EL (cell line): ENCODE measurements at regions not wholly inside any gene's neighbourhood (a gene's known extent, or its start where the extent isn't known, plus 50 kb on each side); places are given as distances from the start of the nearest gene placed in this dataset.

ENCODE experiments used
- DNase-seq: peaks from one replicate; pipeline ENCODE4 v3.0.0-alpha.2; 2016

DNA sequence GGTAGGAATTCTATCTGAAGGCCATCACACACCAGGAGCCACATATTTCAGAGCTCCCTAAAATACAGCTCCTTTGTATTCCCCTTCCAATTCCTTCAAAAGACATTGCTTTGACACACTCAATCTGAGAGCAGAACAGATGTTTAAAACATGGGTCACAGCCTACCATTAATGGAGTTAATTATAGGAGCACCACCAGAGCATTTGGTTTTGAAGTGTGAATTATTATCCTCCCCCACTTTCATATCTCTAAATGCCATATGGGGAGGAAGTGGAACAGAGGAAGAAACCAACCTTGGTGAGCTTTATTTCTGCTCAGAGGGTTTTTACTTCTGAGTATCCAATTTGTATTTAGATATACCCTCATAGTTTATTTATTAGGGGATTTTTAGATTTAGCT lies 50.7 kb upstream of the TNFRSF21 start:
- DNase-seq, result no peak

DNA sequence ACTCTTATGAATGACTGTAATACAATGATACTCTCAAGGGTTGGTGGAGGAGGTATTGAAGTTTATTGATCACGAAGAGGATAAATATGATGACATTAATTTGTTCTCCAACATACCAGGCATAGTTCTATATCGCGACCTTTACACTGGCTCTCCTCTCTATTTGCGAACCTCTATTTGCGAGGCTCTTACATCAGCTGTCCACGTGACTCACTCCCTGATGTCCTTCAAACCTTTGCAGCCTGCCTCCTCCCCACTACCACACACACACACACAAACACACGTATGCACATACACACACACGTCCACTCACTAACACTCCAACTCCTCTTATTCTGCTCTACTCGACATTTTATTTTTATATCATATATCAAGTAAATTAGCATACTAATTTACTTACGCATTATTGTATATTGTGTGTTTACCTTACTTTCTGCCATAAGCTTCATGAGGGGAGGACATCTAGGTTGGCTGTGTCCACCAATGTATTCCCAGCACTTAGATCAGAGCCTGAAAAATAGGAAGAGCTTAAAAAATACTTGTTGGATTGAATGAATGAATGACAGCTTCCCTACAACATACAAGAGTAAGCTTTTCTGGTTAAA lies 53.3 kb upstream of the TNFRSF21 start:
- no peak for DNase-seq

DNA sequence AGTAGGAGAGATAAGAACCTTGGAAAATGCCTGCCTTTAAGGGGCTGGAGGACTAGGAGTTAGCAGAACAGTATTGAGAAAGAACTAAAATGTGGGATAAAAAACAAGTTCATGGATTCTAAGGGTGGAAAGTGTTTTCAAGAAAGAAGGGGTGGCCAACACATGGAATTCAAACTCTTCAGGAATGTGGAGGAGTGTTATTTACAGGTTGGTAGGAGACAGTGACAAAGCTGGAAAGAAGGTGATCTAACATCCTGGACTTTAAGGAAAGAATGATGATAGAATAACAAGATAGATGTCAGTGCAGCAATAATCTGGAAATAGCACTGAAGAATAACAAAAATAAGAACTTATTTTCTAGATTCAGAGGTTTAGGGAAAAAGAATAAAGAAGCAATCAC lies 54.0 kb upstream of the TNFRSF21 start:
- no peak for DNase-seq

DNA sequence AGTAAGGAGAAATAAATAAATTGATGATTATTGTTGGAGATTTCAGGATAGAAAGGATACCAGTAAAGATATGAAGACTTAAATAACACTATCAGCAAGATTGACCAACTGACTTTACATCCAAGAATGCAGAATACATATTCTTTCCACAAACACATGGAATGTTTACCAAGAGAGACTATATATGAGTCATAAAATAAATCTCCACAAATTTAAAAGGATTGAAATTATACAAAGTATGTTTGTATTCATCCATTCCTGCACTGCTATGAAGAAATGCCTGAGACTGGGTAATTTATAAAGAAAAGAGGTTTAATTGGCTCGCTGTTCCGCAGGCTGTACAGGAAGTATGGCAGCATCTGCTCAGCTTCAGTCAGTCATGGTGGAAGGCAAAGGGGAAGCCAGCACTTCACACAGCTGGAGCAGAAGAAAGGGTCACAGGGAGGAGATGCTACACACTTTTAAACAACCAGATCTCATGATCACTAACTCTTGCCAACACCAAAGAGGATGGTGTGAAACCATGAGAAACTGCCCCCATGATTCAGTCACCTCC lies 56.7 kb upstream of the TNFRSF21 start:
- no peak for DNase-seq

DNA sequence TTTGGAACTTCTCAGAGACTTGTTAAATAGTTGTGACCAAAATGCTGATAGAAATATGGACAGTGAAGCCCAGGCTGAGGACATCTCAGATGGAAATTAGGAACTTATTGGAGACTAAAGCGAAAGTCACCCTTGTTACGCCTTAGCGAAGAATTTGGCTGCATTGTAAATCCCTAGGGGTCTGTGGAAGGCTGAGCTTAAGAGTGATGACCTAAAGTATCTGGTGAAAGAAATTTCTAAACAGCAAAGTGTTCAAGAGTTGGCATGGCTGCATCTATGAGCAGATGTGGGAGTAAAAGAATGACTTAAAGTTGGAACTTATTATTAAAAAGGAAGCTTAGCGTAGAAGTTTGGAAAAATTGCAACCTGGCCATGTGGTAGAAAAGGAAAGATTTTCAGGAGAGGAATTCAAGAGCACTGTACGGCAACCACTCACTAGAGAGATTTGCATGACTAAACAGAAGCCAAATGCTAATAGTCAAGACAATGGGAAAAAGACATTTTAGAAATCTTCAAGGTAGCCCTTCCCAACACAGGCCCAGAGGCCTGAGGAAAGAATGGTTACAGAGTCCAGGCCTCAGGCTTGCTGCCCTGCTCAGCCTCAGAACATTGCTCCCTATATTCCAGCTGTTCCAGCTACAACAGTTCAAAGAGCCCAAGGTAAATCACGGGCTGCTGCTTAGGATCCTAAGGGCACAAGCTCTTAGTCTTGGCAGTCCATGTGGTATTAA lies 61.6 kb upstream of the TNFRSF21 start:
- no peak for DNase-seq

DNA sequence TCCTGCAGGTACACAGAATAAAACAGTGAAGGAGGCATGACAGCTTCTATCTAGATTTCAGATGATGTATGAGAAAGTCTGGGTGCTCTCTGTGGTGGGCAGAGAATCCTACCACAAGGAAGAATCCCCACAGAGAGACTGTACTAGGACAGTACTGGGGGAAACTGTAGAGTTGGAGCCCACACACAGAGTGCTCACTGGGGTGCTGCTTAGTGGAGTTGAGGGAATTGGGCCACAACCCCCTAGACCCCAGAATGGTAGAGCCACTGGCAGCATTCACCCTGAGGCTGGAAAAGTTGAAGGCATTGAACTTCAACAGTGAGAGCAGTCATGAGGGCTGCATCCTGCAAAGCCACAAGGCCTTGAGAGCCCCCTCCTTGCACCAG lies 62.2 kb upstream of the TNFRSF21 start:
- DNase-seq, result no peak

DNA sequence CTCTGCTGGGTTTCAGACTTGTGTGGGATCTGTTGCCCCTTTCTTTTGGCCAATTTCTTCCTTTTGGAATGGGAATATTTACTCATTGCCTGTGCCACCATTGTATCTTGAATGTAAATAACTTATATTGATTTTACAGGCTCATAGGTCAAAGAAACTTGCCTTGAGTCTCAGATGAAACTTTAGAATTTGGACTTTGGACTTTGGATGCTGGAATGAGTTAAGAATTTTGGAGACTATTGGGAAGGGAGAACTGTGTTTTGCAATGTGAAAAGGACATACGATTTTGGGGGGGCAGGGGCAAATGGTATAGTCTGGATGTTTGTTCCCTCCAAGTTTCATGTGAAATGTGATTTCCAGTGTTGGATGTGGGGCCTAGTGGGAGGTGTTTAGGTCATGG lies 62.6 kb upstream of the TNFRSF21 start:
- no peak for DNase-seq

DNA sequence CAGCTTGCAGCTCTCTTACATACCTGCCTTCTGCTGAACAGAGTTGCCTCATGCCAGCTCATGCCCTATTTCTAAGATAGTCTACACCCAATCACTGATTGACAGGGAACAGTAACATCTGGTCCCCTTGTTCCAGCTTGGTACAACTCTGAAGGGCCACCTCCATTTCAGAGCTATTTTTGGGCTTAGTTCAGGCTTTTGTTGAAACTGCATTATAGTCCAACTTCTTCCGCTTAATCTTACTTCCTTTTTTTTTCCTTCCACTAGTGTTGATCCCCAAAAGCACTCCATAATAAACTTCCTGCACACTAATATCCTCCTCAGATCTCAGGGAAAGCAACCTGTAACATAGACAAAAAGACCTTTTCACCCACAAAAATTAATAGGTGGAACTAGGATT lies 65.7 kb upstream of the TNFRSF21 start:
- DNase-seq, result no peak

DNA sequence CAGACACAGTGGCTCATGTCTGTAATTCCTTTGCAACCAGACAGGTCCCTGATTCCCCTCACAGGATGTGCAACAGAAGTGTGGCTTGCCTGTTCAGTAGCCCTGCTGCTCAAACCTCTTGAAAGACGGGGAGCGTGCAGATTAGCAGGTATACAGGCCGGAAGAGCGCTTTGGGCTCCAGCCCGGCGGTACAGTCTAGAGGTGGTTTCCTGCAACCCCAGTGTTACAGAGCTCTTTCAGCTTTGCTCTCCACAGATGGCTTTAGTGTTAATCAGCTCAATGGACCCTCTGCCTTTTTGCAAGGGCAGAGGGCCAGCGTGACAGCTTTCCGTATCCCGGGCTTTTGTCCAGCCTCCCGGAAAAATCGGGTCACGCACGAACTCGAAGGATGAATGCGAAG lies 67.2 kb upstream of the TNFRSF21 start:
- DNase-seq, result no peak

DNA sequence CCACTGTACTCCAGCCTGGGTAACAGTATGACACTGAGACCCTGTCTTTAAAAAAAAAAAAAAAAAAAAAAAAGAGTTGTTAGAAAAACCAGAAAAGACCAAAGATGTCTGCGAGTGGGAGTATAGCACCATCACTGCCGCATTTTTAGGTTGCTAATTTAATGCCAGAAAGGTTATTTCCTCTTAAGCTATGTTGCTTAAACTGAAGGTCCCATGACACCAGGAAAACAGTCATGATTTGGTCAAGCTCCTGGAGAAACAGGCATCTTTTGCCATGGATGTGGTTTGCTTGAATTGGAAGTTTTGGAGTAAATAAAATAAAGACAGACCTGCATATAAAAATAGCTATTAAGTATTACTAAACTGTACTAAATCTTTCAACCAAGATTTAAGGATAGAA lies 68.3 kb upstream of the TNFRSF21 start:
- no peak for DNase-seq

DNA sequence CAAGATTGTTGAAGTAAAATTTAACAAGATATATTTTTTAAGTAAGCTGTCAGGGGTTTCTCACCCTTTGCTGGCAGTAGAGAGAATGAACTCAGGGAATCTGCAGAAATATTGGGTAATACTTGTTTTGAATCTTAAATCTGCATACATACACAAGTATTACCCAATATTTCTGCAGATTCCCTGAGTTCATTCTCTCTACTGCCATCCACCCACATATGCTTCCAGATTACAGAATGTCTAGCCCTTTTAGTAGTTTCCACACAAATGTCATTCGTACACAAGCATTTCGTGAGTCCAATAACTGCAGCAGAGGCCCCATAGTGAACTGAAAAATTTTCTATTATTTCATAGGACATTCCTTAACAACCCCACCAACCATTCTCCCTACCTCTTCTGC lies 69.6 kb upstream of the TNFRSF21 start:
- no peak for DNase-seq

DNA sequence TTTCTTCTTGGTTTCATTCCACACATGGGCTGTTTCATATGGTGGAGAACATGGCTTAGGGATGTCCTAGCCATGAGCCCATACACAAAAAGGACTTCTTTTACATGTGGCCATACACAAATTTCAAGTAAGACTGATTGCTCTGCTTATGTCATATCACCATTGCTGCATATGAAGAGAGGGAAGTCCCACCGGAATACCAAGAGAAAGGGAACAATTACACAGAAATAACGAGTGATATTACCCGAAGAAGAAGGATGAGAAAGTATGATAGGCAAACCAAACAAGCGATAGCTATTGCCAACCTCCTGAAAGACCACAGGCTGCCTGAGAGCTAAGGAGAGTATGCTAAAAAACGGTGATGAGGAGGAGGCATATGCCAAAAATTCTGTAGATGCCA lies 70.5 kb upstream of the TNFRSF21 start:
- DNase-seq, result no peak

DNA sequence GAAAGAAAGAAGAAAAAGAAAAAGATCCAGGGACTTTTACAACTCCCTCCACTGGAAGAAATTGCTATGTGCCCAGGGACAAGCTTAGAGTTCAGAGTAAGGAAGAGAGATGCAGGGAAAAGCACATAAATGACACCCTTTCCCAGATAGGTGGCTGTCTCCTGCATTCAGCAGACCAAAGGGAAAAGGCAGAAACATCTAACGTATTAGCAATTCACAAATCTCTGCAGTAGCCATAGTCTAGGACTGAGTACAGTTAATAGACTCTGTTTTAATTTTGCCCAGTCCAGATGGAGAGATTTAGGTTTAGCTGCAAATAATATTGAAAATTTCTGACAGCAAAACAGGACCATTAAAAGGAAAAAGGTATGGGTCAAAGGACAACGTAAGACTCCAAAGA lies 71.3 kb upstream of the TNFRSF21 start:
- DNase-seq, result no peak

DNA sequence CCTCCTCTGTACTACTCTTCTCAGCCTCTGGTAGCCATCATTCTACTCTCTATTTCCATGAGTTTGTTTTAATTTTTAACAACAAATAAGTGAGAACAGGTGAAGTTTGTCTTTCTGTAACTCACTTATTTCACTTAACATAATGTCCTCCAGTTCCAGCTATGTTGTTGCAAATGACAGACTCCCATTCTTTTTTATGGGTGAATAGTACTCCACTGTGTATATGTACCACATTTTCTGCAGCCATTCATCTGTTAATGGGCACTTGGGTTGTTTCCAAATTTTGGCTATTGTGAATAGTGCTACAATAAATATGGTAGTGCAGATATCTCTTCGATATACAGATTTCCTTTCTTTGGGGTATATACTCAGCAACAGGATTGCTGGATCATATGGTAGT lies 73.7 kb upstream of the TNFRSF21 start:
- DNase-seq, result no peak

DNA sequence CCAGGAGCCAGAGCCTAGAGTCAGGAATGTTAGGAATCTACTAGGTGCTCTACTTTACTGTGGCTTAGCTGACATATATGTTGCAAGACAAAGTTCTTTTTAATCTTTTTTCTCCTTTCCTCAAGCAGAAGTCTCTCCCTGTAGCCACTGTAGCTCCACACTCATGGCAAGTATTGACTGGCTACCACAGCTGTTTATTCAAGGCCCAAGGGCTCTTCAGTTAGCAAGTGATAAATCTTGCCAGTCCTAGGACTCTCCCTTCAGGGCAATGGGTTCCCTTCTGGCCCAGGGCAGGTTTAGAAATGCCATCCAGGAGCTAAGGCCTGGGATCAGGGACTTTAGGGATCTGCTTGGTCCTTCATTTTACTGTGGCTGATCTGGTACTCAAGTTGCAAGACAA lies 82.0 kb upstream of the TNFRSF21 start:
- DNase-seq, result no peak

DNA sequence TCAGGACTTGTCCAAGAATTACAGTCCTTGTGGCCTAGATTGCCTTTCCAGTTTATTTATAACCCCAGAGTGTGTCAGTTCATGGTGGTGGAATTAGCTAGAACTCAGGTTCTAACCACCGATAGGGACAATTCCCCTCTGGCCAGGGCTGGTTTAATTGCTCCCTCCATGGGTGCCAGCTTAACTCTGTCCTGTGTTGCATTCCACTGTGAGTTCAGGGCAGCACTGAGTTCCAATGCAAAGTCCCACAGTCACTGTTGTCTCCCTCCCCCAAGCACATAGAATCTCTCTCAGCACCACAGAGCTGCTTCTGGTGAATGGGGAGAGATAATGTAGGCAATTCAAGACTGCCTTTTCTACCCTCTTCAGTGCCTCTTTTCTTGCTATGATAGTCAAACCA lies 82.5 kb upstream of the TNFRSF21 start:
- no peak for DNase-seq

DNA sequence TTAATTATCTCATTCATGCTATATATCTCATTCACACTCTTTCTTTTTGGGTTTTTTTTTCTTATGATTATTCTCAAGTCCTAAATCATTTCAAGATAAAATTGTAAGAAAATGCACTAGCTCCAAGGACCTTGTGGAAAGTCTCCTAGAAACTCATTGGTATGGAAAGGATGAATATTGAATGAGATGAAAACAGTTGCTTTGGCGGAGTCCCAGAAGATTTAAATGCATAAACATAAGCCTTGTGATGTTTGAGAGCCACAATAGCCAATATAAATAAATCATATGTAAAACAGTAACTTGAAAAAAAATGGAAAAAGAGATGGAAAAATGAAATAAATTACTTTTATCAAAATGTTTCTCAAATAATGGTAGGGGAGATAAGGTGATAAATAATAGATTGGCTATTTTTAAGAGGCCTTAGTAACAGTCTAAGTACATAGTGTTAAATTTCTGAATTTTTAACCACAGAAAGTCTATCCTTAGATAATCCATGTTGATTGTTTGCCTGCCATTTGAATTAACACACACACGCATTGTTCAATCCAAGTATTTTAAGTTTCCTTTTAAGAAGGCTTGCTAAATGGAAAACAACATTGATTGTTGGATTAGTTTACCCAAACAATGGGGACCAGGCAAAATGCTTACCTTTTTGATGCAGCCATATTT lies 81.1 kb upstream of the CD2AP start:
- DNase-seq, result no peak

DNA sequence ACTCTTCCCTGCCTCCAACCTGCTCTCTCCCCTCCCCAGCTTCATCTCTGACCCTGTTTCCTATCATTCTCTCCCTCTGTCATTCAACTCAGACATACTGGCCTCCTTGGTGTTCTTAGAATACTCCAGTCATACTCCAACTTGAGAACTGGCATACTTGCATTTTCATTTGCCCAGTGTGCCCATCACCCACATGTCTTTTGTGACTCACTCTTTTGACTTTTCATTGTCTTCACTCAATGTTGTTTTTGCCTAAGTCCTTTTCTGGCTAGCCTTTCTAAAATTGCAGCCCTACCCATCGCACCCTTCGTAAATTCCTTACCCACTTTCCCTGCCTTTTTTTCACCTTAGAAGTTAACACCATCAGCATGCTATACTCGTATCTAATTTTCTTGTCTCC lies 77.0 kb upstream of the CD2AP start:
- DNase-seq, result no peak

DNA sequence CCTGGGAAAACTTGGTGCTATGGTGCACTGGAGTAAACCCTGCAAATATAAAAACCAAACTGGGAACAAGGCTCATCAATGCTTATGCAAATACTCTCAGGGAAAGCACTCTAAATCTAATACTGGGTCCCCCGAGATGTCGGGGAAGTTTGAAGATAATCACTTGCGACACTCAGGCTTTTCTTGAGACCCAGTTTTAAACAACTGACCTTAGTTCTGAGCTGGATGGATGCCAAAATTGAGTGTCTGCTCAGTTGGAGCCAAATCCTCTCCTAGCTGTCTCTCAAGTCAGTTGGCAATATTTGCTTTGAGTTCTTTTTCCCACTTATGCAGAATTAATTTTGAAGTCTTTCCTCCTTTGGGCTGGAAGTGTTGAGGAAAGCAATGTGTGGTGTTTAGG lies 75.5 kb upstream of the CD2AP start:
- no peak for DNase-seq

DNA sequence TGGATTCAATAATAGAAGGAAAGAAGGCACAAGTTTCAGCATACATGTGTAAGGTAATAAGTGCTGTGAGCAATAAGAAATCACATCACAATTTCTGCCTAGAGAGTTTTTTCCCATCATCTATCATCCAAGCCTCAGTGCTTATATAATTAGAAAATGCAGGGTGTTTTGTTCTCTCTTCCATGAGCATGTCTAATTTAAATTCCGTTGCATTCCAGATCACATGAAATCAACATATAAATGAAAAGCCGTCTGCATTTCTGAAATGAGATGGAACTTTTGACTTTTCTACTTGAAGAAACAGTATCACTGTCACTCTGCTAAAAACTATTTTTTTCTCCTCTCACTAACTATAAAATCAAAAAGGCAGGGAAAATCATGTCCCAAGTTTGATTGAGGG lies 74.5 kb upstream of the CD2AP start:
- DNase-seq, result no peak

DNA sequence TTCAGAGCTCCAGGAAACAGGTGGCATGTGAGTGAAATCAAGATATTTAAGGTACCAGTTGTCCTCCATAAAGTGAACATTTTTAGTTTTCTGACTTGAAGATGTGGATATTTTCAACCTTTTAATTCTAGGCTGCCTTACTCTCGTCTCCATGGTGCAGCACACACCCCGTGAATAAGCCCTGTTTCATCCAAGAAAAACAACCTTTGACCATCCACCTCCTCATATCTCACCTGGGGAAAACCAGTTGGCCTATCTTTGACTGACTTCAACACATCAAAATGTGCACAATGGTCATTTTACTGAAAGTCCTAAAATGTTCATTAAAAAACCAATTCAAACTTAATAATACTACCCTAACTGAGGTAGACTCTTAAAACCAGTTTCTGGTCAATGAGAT lies 73.8 kb upstream of the CD2AP start:
- no peak for DNase-seq

DNA sequence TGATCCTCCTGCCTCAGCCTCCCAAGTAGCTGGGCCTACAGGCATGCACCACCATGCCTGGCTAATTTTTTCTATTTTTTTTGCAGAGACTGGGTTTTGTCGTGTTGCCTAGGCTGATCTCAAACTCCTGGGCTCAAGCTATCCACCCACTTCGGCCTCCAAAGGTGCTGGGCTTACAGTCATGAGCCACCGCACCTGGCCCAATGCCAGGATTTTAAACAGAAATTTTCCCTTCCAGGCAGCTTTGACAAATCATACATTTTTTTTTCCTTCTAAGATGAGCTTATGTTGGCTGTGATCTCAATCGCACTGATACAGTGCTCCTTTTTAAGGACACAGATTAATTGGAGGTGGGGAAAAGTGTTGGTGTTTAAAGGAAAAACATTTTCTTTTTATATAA lies 73.2 kb upstream of the CD2AP start:
- DNase-seq, result no peak

DNA sequence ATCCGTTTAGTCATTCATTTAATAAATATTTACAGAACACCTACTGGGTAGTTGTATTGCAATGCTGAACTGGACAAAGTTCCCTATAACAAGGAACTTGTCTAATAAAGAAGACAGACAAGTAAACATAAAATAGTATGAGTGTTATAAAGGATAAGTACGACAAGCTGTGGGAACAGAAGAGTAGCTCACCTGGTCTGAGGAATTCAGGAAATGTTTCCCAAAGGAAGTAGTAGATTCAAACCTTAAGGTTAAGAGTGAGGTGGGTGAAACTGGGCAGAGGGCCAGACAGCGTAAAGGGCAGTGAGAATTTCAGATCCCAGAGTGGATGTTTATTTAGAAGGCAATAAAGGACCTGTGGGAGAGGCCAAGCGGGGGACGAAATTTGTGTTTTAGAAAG lies 72.3 kb upstream of the CD2AP start:
- no peak for DNase-seq
